ENCODE measurements at regions not wholly inside any gene's neighbourhood (a gene's known extent, or its start where the extent isn't known, plus 50 kb on each side); places are given as distances from the start of the nearest gene placed in this dataset.

DNA sequence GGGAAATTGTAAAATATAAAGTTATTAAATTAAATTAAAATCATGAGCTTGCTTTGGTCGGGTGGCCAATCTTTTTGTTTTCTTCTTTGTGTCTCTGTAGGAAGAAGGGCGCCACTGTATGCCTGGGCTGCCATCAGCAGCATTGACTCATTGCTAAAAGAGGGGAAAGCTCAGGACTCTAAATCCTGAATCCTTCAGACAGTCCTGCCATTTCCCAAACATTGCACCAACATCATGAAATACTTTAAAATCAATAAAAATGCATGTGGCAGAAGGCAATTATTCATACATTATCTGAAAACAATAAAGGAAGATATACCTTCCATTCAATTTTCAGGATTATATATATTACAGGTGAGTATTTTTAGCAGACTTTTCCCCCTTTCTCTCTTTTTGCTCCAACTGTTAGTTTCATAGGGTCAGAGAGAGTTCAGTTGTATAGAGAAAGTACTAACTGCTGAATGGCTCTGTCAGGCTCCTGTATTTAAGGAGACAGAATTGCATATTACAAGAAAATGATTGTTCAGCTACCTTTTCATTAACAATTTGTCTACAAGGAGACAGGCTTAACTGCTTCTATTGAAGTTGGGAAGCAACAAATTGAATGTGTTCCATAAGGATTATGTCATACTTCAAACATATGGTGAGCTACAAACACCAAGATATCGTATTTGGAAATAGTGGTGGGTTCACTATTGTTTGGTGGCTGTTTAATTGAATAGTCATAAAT is 95.7 kb downstream of the ATPSCKMT start:
- ChIA-PET POLR2A (ENCODE audit: unreplicated experiment) (interaction anchor here (0.7 kb wide), 1 partner anchor 30 kb away, joined by 4 read pairs; no protein-coding TSS in a partner anchor), CTCF (no interaction called here)
- no peak for TF ChIP-seq EZH2 (IDR thresholded peaks at IDR 0.05; ENCODE audit: low read depth)
- TF ChIP-seq, protein P1, sequence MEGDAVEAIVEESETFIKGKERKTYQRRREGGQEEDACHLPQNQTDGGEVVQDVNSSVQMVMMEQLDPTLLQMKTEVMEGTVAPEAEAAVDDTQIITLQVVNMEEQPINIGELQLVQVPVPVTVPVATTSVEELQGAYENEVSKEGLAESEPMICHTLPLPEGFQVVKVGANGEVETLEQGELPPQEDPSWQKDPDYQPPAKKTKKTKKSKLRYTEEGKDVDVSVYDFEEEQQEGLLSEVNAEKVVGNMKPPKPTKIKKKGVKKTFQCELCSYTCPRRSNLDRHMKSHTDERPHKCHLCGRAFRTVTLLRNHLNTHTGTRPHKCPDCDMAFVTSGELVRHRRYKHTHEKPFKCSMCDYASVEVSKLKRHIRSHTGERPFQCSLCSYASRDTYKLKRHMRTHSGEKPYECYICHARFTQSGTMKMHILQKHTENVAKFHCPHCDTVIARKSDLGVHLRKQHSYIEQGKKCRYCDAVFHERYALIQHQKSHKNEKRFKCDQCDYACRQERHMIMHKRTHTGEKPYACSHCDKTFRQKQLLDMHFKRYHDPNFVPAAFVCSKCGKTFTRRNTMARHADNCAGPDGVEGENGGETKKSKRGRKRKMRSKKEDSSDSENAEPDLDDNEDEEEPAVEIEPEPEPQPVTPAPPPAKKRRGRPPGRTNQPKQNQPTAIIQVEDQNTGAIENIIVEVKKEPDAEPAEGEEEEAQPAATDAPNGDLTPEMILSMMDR (conservative IDR thresholded peaks at IDR 0.05): no peak
- no peaks in the 10 kb centered on the region for H3K36me3 ChIP-seq (ENCODE audit: low read depth)
- BruUV-seq (replicated peaks): no TSS peak
- H3K27me3 ChIP-seq (ENCODE audit: insufficient read depth, low read depth): no peaks in the 10 kb centered on the region
- no peaks in the 10 kb centered on the region for H3K9me2 ChIP-seq (ENCODE audit: insufficient read depth)
- H4K20me1 ChIP-seq (ENCODE audit: insufficient read depth): no peaks in the 10 kb centered on the region
- H3K4me1 ChIP-seq (replicated peaks; ENCODE audit: insufficient read depth): no peaks in the 10 kb centered on the region
- no peak overlapping the region for H2AFZ ChIP-seq
- no peak overlapping the region for H3K4me2 ChIP-seq
- no peaks in the 10 kb centered on the region for H3K9me3 ChIP-seq (ENCODE audit: insufficient read depth, low read depth)
- H3K27ac ChIP-seq: no peak overlapping the region
- no peak overlapping the region for H3K4me3 ChIP-seq
- no peak for DNase-seq
- no peaks in the 10 kb centered on the region for H3K79me2 ChIP-seq (ENCODE audit: low read depth)
- intact Hi-C loops (cut with micrococcal nuclease; ENCODE audit: unreplicated experiment): loop anchor here (10.0 kb wide), 1 partner anchor 291 kb away; the partner anchor contains the start of gene ROPN1L
- H3F3A ChIP-seq (ENCODE audit: insufficient read depth, low read depth): no peaks in the 10 kb centered on the region; the same call in 1 of the 2 replicates

DNA sequence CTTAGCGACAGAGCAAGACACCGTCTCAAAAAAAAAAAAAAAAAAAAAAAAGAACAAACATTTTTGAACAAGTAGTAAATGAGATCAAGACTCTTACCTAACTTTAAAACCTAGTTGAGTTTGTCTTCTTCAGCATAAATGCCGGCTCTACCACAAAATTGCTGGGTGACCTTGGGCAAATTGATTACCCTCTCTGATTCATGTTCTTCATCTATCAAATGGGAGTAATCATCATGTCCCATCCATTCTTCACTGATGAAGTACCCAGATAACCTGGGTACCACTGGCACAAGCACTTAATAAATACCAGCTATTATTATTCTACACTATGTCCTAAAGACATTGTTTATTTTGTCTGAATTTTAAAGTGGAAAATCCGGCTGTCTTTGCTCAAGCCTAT is 96.3 kb downstream of the ATPSCKMT start:
- Histone ChIP-seq H3K4me1 (replicated peaks; ENCODE audit: insufficient read depth) (no peaks in the 10 kb centered on the region), H3K9me3 (ENCODE audit: insufficient read depth, low read depth) (no peaks in the 10 kb centered on the region), H2AFZ (no peak overlapping the region), H3F3A (ENCODE audit: insufficient read depth, low read depth) (no peaks in the 10 kb centered on the region; the same call in 1 of the 2 replicates), H3K36me3 (ENCODE audit: low read depth) (no peaks in the 10 kb centered on the region), H3K79me2 (ENCODE audit: low read depth) (no peaks in the 10 kb centered on the region), H4K20me1 (ENCODE audit: insufficient read depth) (no peaks in the 10 kb centered on the region), H3K9me2 (ENCODE audit: insufficient read depth) (no peaks in the 10 kb centered on the region), H3K27me3 (ENCODE audit: insufficient read depth, low read depth) (no peaks in the 10 kb centered on the region), H3K4me3 (no peak overlapping the region), H3K4me2 (no peak overlapping the region), H3K27ac (no peak overlapping the region)
- CTCF ChIA-PET: interaction anchor here (0.7 kb wide), 1 partner anchor 304 kb away, joined by 3 read pairs; no protein-coding TSS in a partner anchor
- POLR2A ChIA-PET (ENCODE audit: unreplicated experiment): interaction anchor here (0.7 kb wide), 1 partner anchor 29 kb away, joined by 4 read pairs; no protein-coding TSS in a partner anchor
- intact Hi-C loops (cut with micrococcal nuclease; ENCODE audit: unreplicated experiment): loop anchor here (10.0 kb wide), 1 partner anchor 291 kb away; the partner anchor contains the start of gene ROPN1L
- TF ChIP-seq EZH2 (IDR thresholded peaks at IDR 0.05; ENCODE audit: low read depth): no peak
- BruUV-seq (replicated peaks): no TSS peak
- no peak for DNase-seq

GRCh38 chr5:10151656-10152055 is 98.0 kb downstream of the ATPSCKMT start:
- no peaks in the 10 kb centered on the region for H3K9me2 ChIP-seq (ENCODE audit: insufficient read depth)
- ChIA-PET CTCF (no interaction called here), POLR2A (ENCODE audit: unreplicated experiment) (no interaction called here)
- no peak overlapping the region for H2AFZ ChIP-seq
- TF ChIP-seq, protein P1 (conservative IDR thresholded peaks at IDR 0.05): no peak
- TF ChIP-seq EZH2 (IDR thresholded peaks at IDR 0.05; ENCODE audit: low read depth): no peak
- no peaks in the 10 kb centered on the region for H3K9me3 ChIP-seq (ENCODE audit: insufficient read depth, low read depth)
- H3K36me3 ChIP-seq (ENCODE audit: low read depth): no peaks in the 10 kb centered on the region
- H3K4me3 ChIP-seq: no peak overlapping the region
- H3K27ac ChIP-seq: no peak overlapping the region
- no peaks in the 10 kb centered on the region for H3K4me1 ChIP-seq (replicated peaks; ENCODE audit: insufficient read depth)
- DNase-seq: no peak
- BruUV-seq (replicated peaks): no TSS peak
- H3K4me2 ChIP-seq: no peak overlapping the region
- no peaks in the 10 kb centered on the region for H3K27me3 ChIP-seq (ENCODE audit: insufficient read depth, low read depth)
- H3F3A ChIP-seq (ENCODE audit: insufficient read depth, low read depth): no peaks in the 10 kb centered on the region; the same call in 1 of the 2 replicates
- no peaks in the 10 kb centered on the region for H4K20me1 ChIP-seq (ENCODE audit: insufficient read depth)
- intact Hi-C loops (cut with micrococcal nuclease; ENCODE audit: unreplicated experiment): loop anchor here (10.0 kb wide), 1 partner anchor 293 kb away; the partner anchor contains the start of gene ROPN1L
- no peaks in the 10 kb centered on the region for H3K79me2 ChIP-seq (ENCODE audit: low read depth)
